Nephron (organoid): ENCODE measurements at regions not wholly inside any gene's neighbourhood (a gene's known extent, or its start where the extent isn't known, plus 50 kb on each side); places are given as distances from the start of the nearest gene placed in this dataset.
A peak's percentile ranks its signal among the peaks of the same experiment; 100 is the strongest.

Experiments
- H3K27ac Mint-ChIP-seq, 3 experiments: 2 replicates each; pipeline ENCODE4 v1.8.0; 2020; ENCODE audit warnings: mixed read lengths in 3 of 3, mild to moderate bottlenecking in 2 of 3, moderate library complexity in 1 of 3
- H3K27me3 Mint-ChIP-seq: 2 replicates; pipeline ENCODE4 v1.8.0; 2021; ENCODE audit warnings: low read depth, mild to moderate bottlenecking, moderate library complexity, mixed read lengths
- H3K36me3 Mint-ChIP-seq: 2 replicates; pipeline ENCODE4 v1.8.0; 2020; ENCODE audit warnings: low read depth, mixed read lengths
- H3K4me1 Mint-ChIP-seq: 2 replicates; pipeline ENCODE4 v1.8.0; 2020; ENCODE audit warnings: mixed read lengths
- H3K4me3 Mint-ChIP-seq, 3 experiments: 2 replicates each; pipeline ENCODE4 v1.8.0; 2020; ENCODE audit warnings: mild to moderate bottlenecking in 3 of 3, mixed read lengths in 3 of 3, moderate library complexity in 2 of 3
- H3K9me3 Mint-ChIP-seq: 2 replicates; pipeline ENCODE4 v1.8.0; 2020; ENCODE audit warnings: mixed read lengths
- CTCF ChIP-seq, 3 experiments: fragments of 200-600 bp; sonication (generic); IDR thresholded peaks; one replicate each; pipeline ENCODE4 v1.5.0; 2021; ENCODE audit warnings: antibody characterized with exemption in 3 of 3; ENCODE audit not compliant: unreplicated experiment in 3 of 3

DNA sequence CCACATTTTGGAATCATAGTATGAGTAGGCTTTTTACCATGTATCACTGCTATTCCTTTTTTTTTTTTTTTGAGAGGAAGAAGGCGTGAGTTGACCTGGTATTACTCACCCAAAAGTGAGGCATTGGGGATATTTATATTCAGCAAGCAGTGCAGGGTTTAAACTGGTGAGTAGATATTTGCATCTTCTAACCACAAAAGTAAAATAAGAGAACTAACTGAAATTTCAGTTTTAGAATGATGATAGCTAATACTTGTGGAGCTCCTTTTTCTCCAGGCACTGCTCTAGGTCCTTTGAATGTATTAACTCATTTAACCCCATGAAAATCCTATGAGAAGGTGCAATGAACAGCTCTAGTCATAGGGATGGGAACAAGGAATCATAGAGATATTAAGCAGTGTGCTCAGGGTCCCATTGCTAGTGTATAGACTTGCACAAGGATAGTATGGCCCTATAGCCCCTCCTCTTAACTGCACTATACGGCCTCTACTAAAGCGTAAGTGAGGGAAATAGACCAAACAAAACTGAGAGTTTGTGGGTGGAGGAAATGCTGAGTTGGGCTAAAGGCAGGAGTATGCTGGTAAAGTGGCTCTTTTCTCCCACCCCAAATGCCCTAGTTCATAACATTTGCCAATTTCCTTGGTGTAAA, 104.3 kb upstream of the MAX start:
- Mint-ChIP-seq H3K27me3 (peaks cover 4% of the 10 kb centered on the region), H3K27ac (no peak overlapping the region), H3K4me3 (no peak overlapping the region), H3K9me3 (no peaks in the 10 kb centered on the region), H3K36me3 (no peaks in the 10 kb centered on the region), H3K4me1 (peaks cover 11% of the 10 kb centered on the region)
- TF ChIP-seq CTCF (IDR thresholded peaks at IDR 0.05; ENCODE audit: unreplicated experiment in 3 of 3): no peak

- Mint-ChIP-seq H3K9me3 (no peaks in the 10 kb centered on the region), H3K27me3 (no peaks in the 10 kb centered on the region), H3K36me3 (no peaks in the 10 kb centered on the region), H3K4me1 (peaks cover 21% of the 10 kb centered on the region), H3K4me3 (no peak overlapping the region), H3K27ac (no peak overlapping the region)
- no peak for TF ChIP-seq CTCF (IDR thresholded peaks at IDR 0.05; ENCODE audit: unreplicated experiment in 3 of 3)
Observed at GRCh38 chr14:65208548-65208947, 106.2 kb upstream of the MAX start.

DNA sequence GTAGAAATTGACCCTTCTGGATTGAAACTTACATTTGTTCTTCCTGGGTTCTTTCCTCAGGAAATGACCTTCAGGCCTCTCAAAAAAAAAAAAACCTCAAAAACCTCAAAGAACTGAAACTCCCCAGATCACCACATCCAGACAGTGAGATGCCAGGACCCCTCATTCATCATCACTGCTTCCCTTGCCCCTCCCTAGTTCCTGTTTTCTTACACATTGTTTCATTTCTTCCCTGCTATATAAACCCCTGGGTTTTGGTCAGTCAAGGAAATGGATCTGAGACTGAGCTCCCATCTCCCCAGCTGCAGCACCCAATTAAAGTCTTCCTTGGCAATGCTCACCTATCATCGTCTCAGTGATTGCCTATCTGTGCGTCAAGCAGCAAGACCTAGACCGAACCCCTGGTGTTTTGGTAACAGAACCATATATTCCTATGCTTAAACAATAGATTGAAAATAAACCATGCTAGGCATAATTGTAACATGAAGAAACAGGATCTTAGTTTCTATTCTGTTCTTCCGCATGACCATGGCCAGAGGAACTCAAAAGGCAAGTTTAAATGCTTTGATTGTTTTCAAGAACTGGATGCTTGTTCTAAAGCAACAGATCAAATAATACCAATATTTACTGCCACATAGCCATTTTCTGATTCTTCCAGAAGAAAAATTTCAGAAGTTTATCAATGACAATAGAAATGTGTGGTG, 108.0 kb upstream of the MAX start:
- Mint-ChIP-seq H3K4me1 (peaks cover 32% of the 10 kb centered on the region), H3K9me3 (no peaks in the 10 kb centered on the region), H3K27ac (no peak overlapping the region), H3K27me3 (peaks cover 4% of the 10 kb centered on the region), H3K36me3 (no peaks in the 10 kb centered on the region), H3K4me3 (no peak overlapping the region)
- no peak for TF ChIP-seq CTCF (IDR thresholded peaks at IDR 0.05; ENCODE audit: unreplicated experiment in 3 of 3)

GRCh38 chr14:65210822-65211182, 108.5 kb upstream of the MAX start:
- Mint-ChIP-seq H3K9me3 (no peaks in the 10 kb centered on the region), H3K27ac (no peak overlapping the region), H3K4me1 (peaks cover 29% of the 10 kb centered on the region), H3K4me3 (no peak overlapping the region), H3K36me3 (no peaks in the 10 kb centered on the region), H3K27me3 (peaks cover 4% of the 10 kb centered on the region)
- TF ChIP-seq CTCF (IDR thresholded peaks at IDR 0.05; ENCODE audit: unreplicated experiment in 3 of 3): no peak

- TF ChIP-seq CTCF (IDR thresholded peaks at IDR 0.05; ENCODE audit: unreplicated experiment in 3 of 3): no peak
- Mint-ChIP-seq H3K36me3 (no peaks in the 10 kb centered on the region), H3K4me3 (no peak overlapping the region), H3K9me3 (no peaks in the 10 kb centered on the region), H3K27ac (peak overlapping the region in 1 of 3 experiments; percentile 38), H3K27me3 (peaks cover 4% of the 10 kb centered on the region), H3K4me1 (peaks cover 29% of the 10 kb centered on the region)
Observed at GRCh38 chr14:65211341-65211987, 109.1 kb upstream of the MAX start.
